Trophoblast cell (in vitro differentiated cells and primary cell): ENCODE measurements at regions not wholly inside any gene's neighbourhood (a gene's known extent, or its start where the extent isn't known, plus 50 kb on each side); places are given as distances from the start of the nearest gene placed in this dataset.

ENCODE experiments used
- DNase-seq, 2 donors: peaks; one replicate each; pipeline ENCODE4 v3.0.0-alpha.2; 2016
- H2AFZ ChIP-seq: 2 replicates; pipeline ENCODE4 v1.6.1; 2013; ENCODE audit warnings: low read length, moderate library complexity, mild to moderate bottlenecking; ENCODE audit not compliant: insufficient read depth, poor library complexity
- H2AK5ac ChIP-seq: 2 replicates; pipeline ENCODE4 v1.6.1; 2013; ENCODE audit warnings: mild to moderate bottlenecking, low read length
- H2BK120ac ChIP-seq: 2 replicates; pipeline ENCODE4 v1.6.1; 2013; ENCODE audit warnings: low read length, mild to moderate bottlenecking, moderate library complexity; ENCODE audit not compliant: insufficient read depth, poor library complexity
- H2BK12ac ChIP-seq: 2 replicates; pipeline ENCODE4 v1.6.1; 2013; ENCODE audit warnings: mild to moderate bottlenecking, low read length, moderate library complexity
- H2BK5ac ChIP-seq: 2 replicates; pipeline ENCODE4 v1.6.1; 2013; ENCODE audit warnings: low read length, low read depth, moderate library complexity, mild to moderate bottlenecking; ENCODE audit not compliant: poor library complexity
- H3K14ac ChIP-seq: 2 replicates; pipeline ENCODE4 v1.6.1; 2013; ENCODE audit warnings: mild to moderate bottlenecking, low read length
- H3K18ac ChIP-seq: 2 replicates; pipeline ENCODE4 v1.6.1; 2013; ENCODE audit warnings: mild to moderate bottlenecking, low read length
- H3K23ac ChIP-seq: 2 replicates; pipeline ENCODE4 v1.6.1; 2013; ENCODE audit warnings: low read length
- H3K27ac ChIP-seq: 2 replicates; pipeline ENCODE4 v1.5.1; 2013; ENCODE audit warnings: low read depth, mild to moderate bottlenecking, inconsistent platforms, low read length, moderate library complexity
- H3K27me3 ChIP-seq: 2 replicates; pipeline ENCODE4 v1.6.1; 2013; ENCODE audit warnings: inconsistent platforms, mild to moderate bottlenecking, low read length, moderate library complexity; ENCODE audit not compliant: insufficient read depth
- H3K36me3 ChIP-seq, 2 experiments: 1 replicate in 1 of 2; 2 replicates in 1 of 2; pipeline ENCODE4 v1.6.1; 2013; ENCODE audit warnings: low read length in 2 of 2, mild to moderate bottlenecking in 2 of 2, moderate library complexity in 1 of 2; ENCODE audit not compliant: insufficient read depth in 2 of 2, control insufficient read depth in 1 of 2
- H3K4ac ChIP-seq: 2 replicates; pipeline ENCODE4 v1.6.1; 2013; ENCODE audit warnings: low read depth, mild to moderate bottlenecking, low read length, moderate library complexity
- H3K4me1 ChIP-seq, 2 experiments: 1 replicate in 1 of 2; 2 replicates in 1 of 2; pipeline ENCODE4 v1.6.1; 2013; ENCODE audit warnings: low read length in 2 of 2, mild to moderate bottlenecking in 2 of 2, moderate library complexity in 1 of 2; ENCODE audit not compliant: insufficient read depth in 2 of 2, control insufficient read depth in 1 of 2
- H3K4me2 ChIP-seq: 2 replicates; pipeline ENCODE4 v1.6.1; 2013; ENCODE audit warnings: inconsistent platforms, mild to moderate bottlenecking, low read length, moderate library complexity
- H3K4me3 ChIP-seq: 2 replicates; pipeline ENCODE4 v1.5.1; 2013; ENCODE audit warnings: mild to moderate bottlenecking, low read depth, low read length, inconsistent platforms
- H3K79me1 ChIP-seq: one replicate; pipeline ENCODE4 v1.6.1; 2013; ENCODE audit warnings: low read length
- H3K79me2 ChIP-seq: 2 replicates; pipeline ENCODE4 v1.6.1; 2013; ENCODE audit warnings: low read length, mild to moderate bottlenecking; ENCODE audit not compliant: control insufficient read depth, insufficient read depth, poor library complexity
- H3K9ac ChIP-seq: 2 replicates; pipeline ENCODE4 v1.6.1; 2013; ENCODE audit warnings: mild to moderate bottlenecking, low read length
- H3K9me3 ChIP-seq: 2 replicates; pipeline ENCODE4 v1.6.1; 2013; ENCODE audit warnings: low read depth, mild to moderate bottlenecking, control low read depth, inconsistent platforms, low read length; ENCODE audit not compliant: insufficient read depth
- H4K12ac ChIP-seq: 2 replicates; pipeline ENCODE4 v1.6.1; 2013; ENCODE audit warnings: low read depth, mild to moderate bottlenecking, low read length, moderate library complexity
- H4K8ac ChIP-seq: 2 replicates; pipeline ENCODE4 v1.6.1; 2013; ENCODE audit warnings: low read depth, mild to moderate bottlenecking, low read length, moderate library complexity
- H4K91ac ChIP-seq: one replicate; pipeline ENCODE4 v1.6.1; 2013; ENCODE audit warnings: low read depth, mild to moderate bottlenecking, low read length, moderate library complexity
- WGBS: extraction: QIAGEN DNeasy Blood & Tissue Kit; methylation state at CpG from one replicate; pipeline ENCODE4 v1.1.7; 2013; ENCODE audit warnings: missing lambda C conversion rate; ENCODE audit not compliant: insufficient read length, insufficient coverage; ENCODE audit errors: extremely low coverage; 5-methylcytosine and 5-hydroxymethylcytosine counted together

DNA sequence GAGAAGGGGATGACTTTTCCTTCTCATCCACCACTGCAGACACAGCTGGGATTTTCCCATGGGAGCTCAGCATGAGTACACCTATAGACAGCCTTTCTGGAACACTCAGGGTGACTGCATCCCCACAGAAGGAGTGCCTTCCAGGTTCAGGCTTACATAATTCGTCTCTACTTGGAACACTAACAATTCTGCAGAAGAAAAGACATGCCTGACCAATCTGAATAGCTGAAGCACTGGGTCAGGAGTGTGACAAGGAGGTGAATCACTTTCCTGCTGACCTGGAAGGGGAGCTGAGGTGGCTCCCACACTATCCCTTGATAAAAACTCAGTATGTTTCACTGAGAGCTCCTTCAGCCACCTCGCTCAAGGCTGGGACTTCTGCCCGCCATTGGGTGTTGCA is 425.3 kb downstream of the TLR4 start:
- H3K18ac ChIP-seq: no peak overlapping the region
- no peak overlapping the region for H4K8ac ChIP-seq
- no peak overlapping the region for H4K12ac ChIP-seq
- no peaks in the 10 kb centered on the region for H3K27me3 ChIP-seq
- no peak overlapping the region for H3K4ac ChIP-seq
- H3K79me1 ChIP-seq: no peaks in the 10 kb centered on the region
- H2BK5ac ChIP-seq: no peak overlapping the region
- no peak overlapping the region for H2BK120ac ChIP-seq
- no peaks in the 10 kb centered on the region for H3K79me2 ChIP-seq
- H4K91ac ChIP-seq: no peak overlapping the region
- H3K14ac ChIP-seq: no peak overlapping the region
- no peak overlapping the region for H3K9ac ChIP-seq
- H2BK12ac ChIP-seq: no peak overlapping the region
- DNase-seq: no peak
- no peaks in the 10 kb centered on the region for H3K36me3 ChIP-seq
- H3K23ac ChIP-seq: no peak overlapping the region
- no CpG with 5 or more reads among the region's 3 CpGs for WGBS
- no peaks in the 10 kb centered on the region for H3K4me1 ChIP-seq
- H2AFZ ChIP-seq: no peak overlapping the region
- H3K4me3 ChIP-seq: no peak overlapping the region
- H3K27ac ChIP-seq: no peak overlapping the region
- H3K9me3 ChIP-seq: no peaks in the 10 kb centered on the region
- no peak overlapping the region for H3K4me2 ChIP-seq
- no peak overlapping the region for H2AK5ac ChIP-seq

DNA sequence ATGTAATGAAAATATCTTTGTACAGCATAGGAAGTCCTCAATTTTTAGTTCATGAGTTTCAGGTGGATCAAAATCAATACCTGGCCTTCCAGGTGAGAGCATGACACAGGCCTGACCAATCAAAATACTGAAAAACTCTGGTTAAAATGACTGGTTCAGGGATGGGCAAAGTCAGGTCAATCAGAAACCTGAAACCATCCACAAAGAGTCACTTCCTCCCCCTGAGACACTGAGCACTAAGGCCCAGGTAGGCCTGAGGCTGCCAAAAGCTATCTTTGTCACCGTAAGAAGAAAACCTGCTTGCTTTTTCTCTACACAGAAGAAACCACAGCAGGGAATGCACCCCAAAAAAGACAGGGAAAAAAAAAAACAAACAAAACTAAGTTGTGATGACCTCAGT is 444.8 kb downstream of the TLR4 start:
- Histone ChIP-seq H3K9ac (no peak overlapping the region), H3K4me2 (no peak overlapping the region), H2BK12ac (no peak overlapping the region), H3K79me2 (no peaks in the 10 kb centered on the region), H4K91ac (no peak overlapping the region), H3K79me1 (no peaks in the 10 kb centered on the region), H2AFZ (no peak overlapping the region), H3K4me3 (no peak overlapping the region), H3K36me3 (no peaks in the 10 kb centered on the region), H3K23ac (no peak overlapping the region), H3K4ac (no peak overlapping the region), H3K27me3 (no peaks in the 10 kb centered on the region), H3K27ac (no peak overlapping the region), H2BK5ac (no peak overlapping the region), H3K18ac (no peak overlapping the region), H3K4me1 (no peaks in the 10 kb centered on the region), H4K12ac (no peak overlapping the region), H2BK120ac (no peak overlapping the region), H2AK5ac (no peak overlapping the region), H3K9me3 (no peaks in the 10 kb centered on the region), H4K8ac (no peak overlapping the region), H3K14ac (no peak overlapping the region)
- DNase-seq: no peak
- WGBS: no CpG with 5 or more reads among the region's 1 CpG

DNA sequence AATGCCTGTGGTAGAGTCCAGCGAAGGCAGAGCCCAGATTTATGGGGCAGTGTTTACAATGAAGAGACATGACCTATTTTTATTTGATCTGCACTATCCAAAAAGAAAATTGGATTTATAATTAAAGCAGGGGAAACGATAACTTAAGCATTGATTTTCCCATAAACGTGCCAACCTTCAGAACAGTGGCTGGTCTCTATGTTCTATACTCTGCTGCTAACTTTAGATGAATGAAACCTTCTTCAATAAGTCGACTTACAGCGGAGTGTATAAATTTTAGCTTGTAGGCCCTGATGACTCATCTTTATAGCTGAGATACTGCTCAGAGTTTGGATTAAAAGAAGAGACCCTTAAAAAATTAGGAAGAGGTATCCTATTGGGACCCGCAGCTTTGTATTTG is 452.6 kb downstream of the TLR4 start:
- Histone ChIP-seq H3K23ac (no peak overlapping the region), H4K8ac (no peak overlapping the region), H3K79me2 (no peaks in the 10 kb centered on the region), H3K4me3 (no peak overlapping the region), H2BK5ac (no peak overlapping the region), H3K18ac (no peak overlapping the region), H3K36me3 (no peaks in the 10 kb centered on the region), H3K79me1 (no peaks in the 10 kb centered on the region), H4K91ac (no peak overlapping the region), H3K9ac (no peak overlapping the region), H2AK5ac (no peak overlapping the region), H3K27me3 (no peaks in the 10 kb centered on the region), H3K4me2 (no peak overlapping the region), H3K9me3 (no peaks in the 10 kb centered on the region), H3K4ac (no peak overlapping the region), H3K4me1 (no peaks in the 10 kb centered on the region), H2AFZ (no peak overlapping the region), H2BK12ac (no peak overlapping the region), H3K27ac (no peak overlapping the region), H3K14ac (no peak overlapping the region), H4K12ac (no peak overlapping the region), H2BK120ac (no peak overlapping the region)
- DNase-seq: no peak
- no CpG with 5 or more reads among the region's 6 CpGs for WGBS

DNA sequence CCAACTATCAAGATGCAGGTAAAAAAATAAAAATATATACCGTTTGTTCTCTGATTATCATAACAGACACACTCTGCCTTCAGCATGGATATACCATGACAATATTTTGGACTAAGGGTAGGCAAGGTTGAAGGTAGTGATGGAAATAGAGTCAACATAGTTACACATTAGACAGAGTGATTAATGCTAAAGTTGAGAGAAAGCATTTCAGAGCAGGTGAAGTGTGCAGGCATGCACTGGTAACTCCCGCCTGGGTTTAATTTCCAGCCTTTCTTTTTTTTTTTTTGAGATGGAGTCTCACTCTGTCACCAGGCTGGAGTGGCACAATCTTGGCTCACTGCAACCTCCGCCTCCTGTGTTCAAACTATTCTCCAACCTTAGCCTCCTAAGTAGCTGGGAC is 458.5 kb downstream of the TLR4 start:
- Histone ChIP-seq H3K79me1 (no peaks in the 10 kb centered on the region), H4K12ac (no peak overlapping the region), H3K9ac (no peak overlapping the region), H2BK12ac (no peak overlapping the region), H3K18ac (no peak overlapping the region), H2BK5ac (no peak overlapping the region), H3K9me3 (no peaks in the 10 kb centered on the region), H2AFZ (no peak overlapping the region), H3K27me3 (no peaks in the 10 kb centered on the region), H3K23ac (no peak overlapping the region), H4K91ac (no peak overlapping the region), H3K4me3 (no peak overlapping the region), H2BK120ac (no peak overlapping the region), H3K4me1 (no peaks in the 10 kb centered on the region), H3K79me2 (no peaks in the 10 kb centered on the region), H3K4ac (no peak overlapping the region), H3K36me3 (no peaks in the 10 kb centered on the region), H3K27ac (no peak overlapping the region), H2AK5ac (no peak overlapping the region), H3K4me2 (no peak overlapping the region), H4K8ac (no peak overlapping the region), H3K14ac (no peak overlapping the region)
- DNase-seq: no peak
- no CpG with 5 or more reads among the region's 3 CpGs for WGBS
